DOHH2 (cell line): ENCODE measurements at regions not wholly inside any gene's neighbourhood (a gene's known extent, or its start where the extent isn't known, plus 50 kb on each side); places are given as distances from the start of the nearest gene placed in this dataset.

ENCODE experiments used
- CTCF ChIP-seq: fragments of 200-600 bp; sonication (generic); IDR thresholded peaks from one replicate; pipeline ENCODE4 v1.5.1; 2014; ENCODE audit warnings: antibody characterized with exemption, mild to moderate bottlenecking, low read depth, low read length; ENCODE audit not compliant: poor library complexity, severe bottlenecking
- EZH2phosphoT487 ChIP-seq: fragments of 200-600 bp; sonication (generic); IDR thresholded peaks from 2 replicates; pipeline ENCODE4 v1.6.1; 2017; ENCODE audit warnings: borderline replicate concordance, mild to moderate bottlenecking, antibody characterized with exemption, low read length, moderate library complexity, mixed read lengths

GRCh38 chr1:58988752-58989151, 204.9 kb upstream of the JUN start:
- TF ChIP-seq CTCF (no peak), EZH2phosphoT487 (no peak)
